CD4-positive, CD25-positive, alpha-beta regulatory T cell (primary cell): ENCODE measurements at regions not wholly inside any gene's neighbourhood (a gene's known extent, or its start where the extent isn't known, plus 50 kb on each side); places are given as distances from the start of the nearest gene placed in this dataset.
"Not testable (repeated sequence)": the region's sequence is repeated elsewhere in the genome, so short reads cannot be mapped to it uniquely, and the experiment has no call there.

ENCODE experiments used
- ATAC-seq, 2 donors: fragments of 150-1000 bp; cut with Tn5 transposase; one replicate each; pipeline ENCODE4 v1.10.0; 2021; ENCODE audit warnings: low read depth in 2 of 2, moderate number of reproducible peaks in 2 of 2, moderate library complexity in 1 of 2
- DNase-seq, 3 donors: peaks; one replicate each; pipeline versions ENCODE4 v3.0.0 to v3.0.0-alpha.2; 2012 to 2022; ENCODE audit warnings: mixed read lengths in 1 of 3
- H3K27ac ChIP-seq: one replicate; pipeline ENCODE4 v1.7.0; 2013; ENCODE audit warnings: mild to moderate bottlenecking, low read length; ENCODE audit not compliant: insufficient read depth, poor library complexity, severe bottlenecking
- H3K27me3 ChIP-seq: one replicate; pipeline ENCODE4 v1.7.0; 2013; ENCODE audit warnings: low read length; ENCODE audit not compliant: control insufficient read depth, insufficient read depth
- H3K36me3 ChIP-seq: one replicate; pipeline ENCODE4 v1.7.0; 2013; ENCODE audit warnings: mild to moderate bottlenecking, low read length, moderate library complexity; ENCODE audit not compliant: control insufficient read depth, insufficient read depth
- H3K4me1 ChIP-seq: 2 replicates; pipeline ENCODE4 v1.7.0; 2013; ENCODE audit warnings: mild to moderate bottlenecking, low read length; ENCODE audit not compliant: insufficient read depth, control insufficient read depth, poor library complexity, severe bottlenecking
- H3K4me3 ChIP-seq: one replicate; pipeline ENCODE4 v1.7.0; 2013; ENCODE audit warnings: low read depth, mild to moderate bottlenecking, low read length, moderate library complexity
- H3K9me3 ChIP-seq, 2 experiments: 1 replicate in 1 of 2; 2 replicates in 1 of 2; pipeline ENCODE4 v1.7.0; 2013; ENCODE audit warnings: low read length in 2 of 2, mild to moderate bottlenecking in 1 of 2, moderate library complexity in 1 of 2; ENCODE audit not compliant: control insufficient read depth in 2 of 2
- H3K27ac Mint-ChIP-seq, 3 donors: one replicate each; pipeline ENCODE4 v1.8.0; 2020 to 2022; ENCODE audit warnings: mild to moderate bottlenecking in 3 of 3, mixed read lengths in 3 of 3, moderate library complexity in 2 of 3
- H3K27me3 Mint-ChIP-seq: one replicate; pipeline ENCODE4 v1.8.0; 2022; ENCODE audit warnings: mild to moderate bottlenecking, mixed read lengths
- H3K36me3 Mint-ChIP-seq: one replicate; pipeline ENCODE4 v1.8.0; 2020; ENCODE audit warnings: mixed read lengths
- H3K4me1 Mint-ChIP-seq, 4 donors: one replicate each; pipeline ENCODE4 v1.8.0; 2020 to 2022; ENCODE audit warnings: mixed read lengths in 4 of 4, mild to moderate bottlenecking in 1 of 4
- H3K4me3 Mint-ChIP-seq, 4 donors: one replicate each; pipeline ENCODE4 v1.8.0; 2020 to 2022; ENCODE audit warnings: mild to moderate bottlenecking in 4 of 4, mixed read lengths in 4 of 4, moderate library complexity in 3 of 4
- H3K9me3 Mint-ChIP-seq, 7 donors: one replicate each; pipeline ENCODE4 v1.8.0; 2020 to 2022; ENCODE audit warnings: mixed read lengths in 7 of 7, mild to moderate bottlenecking in 3 of 7, moderate library complexity in 2 of 7

- Mint-ChIP-seq H3K9me3 (peaks cover 0 to 15% (median 8%) of the 10 kb centered on the region in 7 donors), H3K27ac (no peak overlapping the region), H3K4me3 (no peak overlapping the region), H3K27me3 (no peaks in the 10 kb centered on the region), H3K36me3 (no peaks in the 10 kb centered on the region), H3K4me1 (no peaks in the 10 kb centered on the region)
- Histone ChIP-seq H3K4me1 (no peaks in the 10 kb centered on the region), H3K27me3 (no peaks in the 10 kb centered on the region), H3K27ac (no peak overlapping the region), H3K4me3 (no peak overlapping the region), H3K36me3 (no peaks in the 10 kb centered on the region), H3K9me3 (no peaks in the 10 kb centered on the region)
- ATAC-seq (no peak), DNase-seq (no peak)
Observed at GRCh38 chr10:81502677-81503359, 372.2 kb upstream of the NRG3 start.

- ATAC-seq, H3K27ac ChIP-seq, H3K27me3 ChIP-seq, H3K4me1 Mint-ChIP-seq, H3K27me3 Mint-ChIP-seq, H3K27ac Mint-ChIP-seq, H3K4me1 ChIP-seq, H3K4me3 ChIP-seq, DNase-seq, H3K9me3 ChIP-seq, H3K4me3 Mint-ChIP-seq, H3K36me3 Mint-ChIP-seq, H3K36me3 ChIP-seq: not testable (repeated sequence)
- peaks cover 5 to 20% (median 11%) of the 10 kb centered on the region in 7 donors for H3K9me3 Mint-ChIP-seq
Observed at GRCh38 chr10:81505777-81506176, 369.2 kb upstream of the NRG3 start.

- no peaks in the 10 kb centered on the region for H3K36me3 Mint-ChIP-seq
- peaks cover 0 to 11% (median 6%) of the 10 kb centered on the region in 7 donors for H3K9me3 Mint-ChIP-seq
- H3K36me3 ChIP-seq: no peaks in the 10 kb centered on the region
- H3K4me1 ChIP-seq: no peaks in the 10 kb centered on the region
- H3K4me3 ChIP-seq: no peak overlapping the region
- no peak overlapping the region for H3K27ac ChIP-seq
- H3K27me3 ChIP-seq: no peaks in the 10 kb centered on the region
- ATAC-seq (no peak), DNase-seq (no peak)
- H3K27ac Mint-ChIP-seq: no peak overlapping the region
- no peak overlapping the region for H3K4me3 Mint-ChIP-seq
- H3K9me3 ChIP-seq: peaks cover 0 to 5% of the 10 kb centered on the region in 2 experiments
- no peaks in the 10 kb centered on the region for H3K27me3 Mint-ChIP-seq
- H3K4me1 Mint-ChIP-seq: no peaks in the 10 kb centered on the region
Observed at GRCh38 chr10:81514811-81515210, 360.2 kb upstream of the NRG3 start.

- Histone ChIP-seq H3K36me3 (no peaks in the 10 kb centered on the region), H3K27ac (no peak overlapping the region), H3K27me3 (no peaks in the 10 kb centered on the region), H3K4me1 (no peaks in the 10 kb centered on the region), H3K9me3 (no peaks in the 10 kb centered on the region), H3K4me3 (no peak overlapping the region)
- H3K27me3 Mint-ChIP-seq: no peaks in the 10 kb centered on the region
- no peaks in the 10 kb centered on the region for H3K4me1 Mint-ChIP-seq
- peaks cover 0 to 13% (median 1%) of the 10 kb centered on the region in 7 donors for H3K9me3 Mint-ChIP-seq
- DNase-seq: no peak
- no peak for ATAC-seq
- H3K36me3 Mint-ChIP-seq: no peaks in the 10 kb centered on the region
- no peak overlapping the region for H3K4me3 Mint-ChIP-seq
- no peak overlapping the region for H3K27ac Mint-ChIP-seq
Observed at GRCh38 chr10:81520688-81521087, 354.3 kb upstream of the NRG3 start.

GRCh38 chr10:81524467-81524866 is 350.5 kb upstream of the NRG3 start:
- no peak overlapping the region for H3K4me3 Mint-ChIP-seq
- no peaks in the 10 kb centered on the region for H3K36me3 Mint-ChIP-seq
- DNase-seq (no peak), ATAC-seq (no peak)
- Histone ChIP-seq H3K4me1 (no peaks in the 10 kb centered on the region), H3K9me3 (peaks cover 6 to 13% of the 10 kb centered on the region in 2 experiments), H3K27ac (no peak overlapping the region), H3K36me3 (no peaks in the 10 kb centered on the region), H3K4me3 (no peak overlapping the region), H3K27me3 (no peaks in the 10 kb centered on the region)
- no peak overlapping the region for H3K27ac Mint-ChIP-seq
- no peaks in the 10 kb centered on the region for H3K4me1 Mint-ChIP-seq
- no peaks in the 10 kb centered on the region for H3K27me3 Mint-ChIP-seq
- peaks cover 0 to 23% (median 7%) of the 10 kb centered on the region in 7 donors for H3K9me3 Mint-ChIP-seq

GRCh38 chr10:81532403-81532802 is 342.6 kb upstream of the NRG3 start:
- H3K36me3 Mint-ChIP-seq: no peaks in the 10 kb centered on the region
- H3K36me3 ChIP-seq: no peaks in the 10 kb centered on the region

GRCh38 chr10:81534991-81535390 is 340.0 kb upstream of the NRG3 start:
- Histone ChIP-seq H3K27me3 (no peaks in the 10 kb centered on the region), H3K27ac (no peak overlapping the region), H3K36me3 (no peaks in the 10 kb centered on the region), H3K4me3 (no peak overlapping the region), H3K4me1 (no peaks in the 10 kb centered on the region), H3K9me3 (no peaks in the 10 kb centered on the region)
- Mint-ChIP-seq H3K9me3 (peaks cover 5 to 24% (median 11%) of the 10 kb centered on the region in 7 donors), H3K4me3 (no peak overlapping the region), H3K36me3 (no peaks in the 10 kb centered on the region), H3K27ac (no peak overlapping the region), H3K4me1 (no peaks in the 10 kb centered on the region), H3K27me3 (no peaks in the 10 kb centered on the region)
- no peak for DNase-seq
- ATAC-seq: no peak

More at GRCh38 chr10:81532403-81532802, 342.6 kb upstream of the NRG3 start:
- Mint-ChIP-seq H3K4me1 (no peaks in the 10 kb centered on the region), H3K27ac (no peak overlapping the region), H3K27me3 (no peaks in the 10 kb centered on the region), H3K9me3 (peaks cover 4 to 25% (median 10%) of the 10 kb centered on the region in 7 donors), H3K4me3 (no peak overlapping the region)
- DNase-seq (no peak), ATAC-seq (no peak)
- Histone ChIP-seq H3K9me3 (peaks cover 3 to 6% of the 10 kb centered on the region in 2 experiments), H3K4me1 (no peaks in the 10 kb centered on the region), H3K4me3 (no peak overlapping the region), H3K27ac (no peak overlapping the region), H3K27me3 (no peaks in the 10 kb centered on the region)

- Histone ChIP-seq H3K4me3 (no peak overlapping the region), H3K4me1 (no peaks in the 10 kb centered on the region), H3K9me3 (no peaks in the 10 kb centered on the region), H3K27me3 (no peaks in the 10 kb centered on the region), H3K27ac (no peak overlapping the region), H3K36me3 (no peaks in the 10 kb centered on the region)
- no peak for ATAC-seq
- H3K36me3 Mint-ChIP-seq: no peaks in the 10 kb centered on the region
- no peaks in the 10 kb centered on the region for H3K4me1 Mint-ChIP-seq
- DNase-seq: no peak
- no peak overlapping the region for H3K4me3 Mint-ChIP-seq
- H3K27me3 Mint-ChIP-seq: no peaks in the 10 kb centered on the region
- no peak overlapping the region for H3K27ac Mint-ChIP-seq
- H3K9me3 Mint-ChIP-seq: peaks cover 2 to 29% (median 5%) of the 10 kb centered on the region in 7 donors
Observed at GRCh38 chr10:81541517-81541916, 333.5 kb upstream of the NRG3 start.
